Liver (tissue), 8 donors: ENCODE measurements at regions not wholly inside any gene's neighbourhood (a gene's known extent, or its start where the extent isn't known, plus 50 kb on each side); places are given as distances from the start of the nearest gene placed in this dataset.

Experiments used
- DNase-seq: peaks from one replicate; pipeline ENCODE4 v3.0.0-alpha.2; 2017; ENCODE audit warnings: low spot score
- H3K27ac ChIP-seq, 2 donors: one replicate each; pipeline ENCODE4 v1.7.0; 2013; ENCODE audit warnings: inconsistent platforms in 2 of 2, low read length in 2 of 2, control low read depth in 1 of 2, low read depth in 1 of 2, mild to moderate bottlenecking in 1 of 2
- H3K27me3 ChIP-seq, 4 donors: one replicate each; pipeline versions ENCODE4 v1.6.1 to v1.7.0; 2013; ENCODE audit warnings: low read length in 3 of 4, inconsistent platforms in 1 of 4, mild to moderate bottlenecking in 1 of 4, moderate library complexity in 1 of 4; ENCODE audit not compliant: control insufficient read depth in 4 of 4, insufficient read depth in 4 of 4
- H3K36me3 ChIP-seq, 4 donors: one replicate each; pipeline versions ENCODE4 v1.6.1 to v1.7.0; 2013; ENCODE audit warnings: low read length in 3 of 4, mild to moderate bottlenecking in 3 of 4, low read depth in 1 of 4, moderate library complexity in 1 of 4; ENCODE audit not compliant: control insufficient read depth in 4 of 4, insufficient read depth in 3 of 4
- H3K4me1 ChIP-seq, 4 donors: one replicate each; pipeline versions ENCODE4 v1.6.1 to v1.7.0; 2013; ENCODE audit warnings: low read length in 3 of 4, mild to moderate bottlenecking in 3 of 4, moderate library complexity in 1 of 4; ENCODE audit not compliant: control insufficient read depth in 4 of 4, insufficient read depth in 4 of 4
- H3K4me3 ChIP-seq, 3 donors: one replicate each; pipeline versions ENCODE4 v1.6.1 to v1.7.0; 2013; ENCODE audit warnings: low read length in 3 of 3, control low read depth in 1 of 3, low read depth in 1 of 3, mild to moderate bottlenecking in 1 of 3
- H3K9ac ChIP-seq, 2 donors: one replicate each; pipeline ENCODE4 v1.7.0; 2013; ENCODE audit warnings: low read length in 2 of 2, mild to moderate bottlenecking in 2 of 2, moderate library complexity in 2 of 2, control low read depth in 1 of 2, low read depth in 1 of 2
- H3K9me3 ChIP-seq, 4 donors: one replicate each; pipeline versions ENCODE4 v1.6.1 to v1.7.0; 2013; ENCODE audit warnings: low read length in 3 of 4; ENCODE audit not compliant: control insufficient read depth in 4 of 4
- ATF3 ChIP-seq: IDR thresholded peaks from 2 replicates; pipeline ENCODE4 v1.6.1; 2016; ENCODE audit warnings: antibody characterized with exemption
- CTCF ChIP-seq: fragments of 150-350 bp; IDR thresholded peaks from 2 replicates; pipeline ENCODE4 v1.5.1; 2017; ENCODE audit warnings: improper control_type of control experiment, low read depth, low read length; ENCODE audit not compliant: missing input control
- EGR1 ChIP-seq, 2 donors: IDR thresholded peaks; 2 replicates each; pipeline ENCODE4 v1.6.1; 2016 to 2018; ENCODE audit warnings: antibody characterized with exemption in 2 of 2, low read depth in 2 of 2
- FOXA1 ChIP-seq: IDR thresholded peaks from 2 replicates; pipeline ENCODE4 v1.6.1; 2016; ENCODE audit warnings: antibody characterized with exemption
- FOXA2 ChIP-seq: IDR thresholded peaks from 2 replicates; pipeline ENCODE4 v1.6.1; 2016; ENCODE audit warnings: antibody characterized with exemption
- GABPA ChIP-seq, 2 donors: IDR thresholded peaks in 1 of 2; conservative IDR thresholded peaks in 1 of 2; 2 replicates each; pipeline ENCODE4 v1.6.1; 2016; ENCODE audit warnings: antibody characterized with exemption in 2 of 2, mild to moderate bottlenecking in 1 of 2, moderate library complexity in 1 of 2
- HNF4A ChIP-seq, 2 donors: conservative IDR thresholded peaks; 2 replicates each; pipeline ENCODE4 v1.6.1; 2016; ENCODE audit warnings: antibody characterized with exemption in 2 of 2, mild to moderate bottlenecking in 2 of 2
- HNF4G ChIP-seq: IDR thresholded peaks from 2 replicates; pipeline ENCODE4 v1.6.1; 2016; ENCODE audit warnings: antibody characterized with exemption
- JUND ChIP-seq, 2 donors: IDR thresholded peaks; 2 replicates each; pipeline ENCODE4 v1.6.1; 2016; ENCODE audit warnings: antibody characterized with exemption in 2 of 2
- MAX ChIP-seq: IDR thresholded peaks from 2 replicates; pipeline ENCODE4 v1.6.1; 2016; ENCODE audit warnings: antibody characterized with exemption
- NR2F2 ChIP-seq: IDR thresholded peaks from 2 replicates; pipeline ENCODE4 v1.6.1; 2016; ENCODE audit warnings: antibody characterized with exemption
- RAD21 ChIP-seq, 2 donors: IDR thresholded peaks; 2 replicates each; pipeline ENCODE4 v1.6.1; 2016; ENCODE audit warnings: antibody characterized with exemption in 2 of 2, mild to moderate bottlenecking in 2 of 2
- REST ChIP-seq: IDR thresholded peaks from 2 replicates; pipeline ENCODE4 v1.6.1; 2016; ENCODE audit warnings: antibody characterized with exemption, mild to moderate bottlenecking
- RXRA ChIP-seq, 2 donors: IDR thresholded peaks; 2 replicates each; pipeline ENCODE4 v1.6.1; 2017 to 2018; ENCODE audit warnings: antibody characterized with exemption in 2 of 2, mild to moderate bottlenecking in 1 of 2
- SP1 ChIP-seq: IDR thresholded peaks from 2 replicates; pipeline ENCODE4 v1.6.1; 2018; ENCODE audit warnings: antibody characterized with exemption, mild to moderate bottlenecking
- TAF1 ChIP-seq: conservative IDR thresholded peaks from 2 replicates; pipeline ENCODE4 v1.6.1; 2016; ENCODE audit warnings: antibody characterized with exemption, mild to moderate bottlenecking
- YY1 ChIP-seq: IDR thresholded peaks from 2 replicates; pipeline ENCODE4 v1.6.1; 2016; ENCODE audit warnings: antibody characterized with exemption, mild to moderate bottlenecking
- ZBTB33 ChIP-seq: IDR thresholded peaks from 2 replicates; pipeline ENCODE4 v1.6.1; 2016; ENCODE audit warnings: antibody characterized with exemption
- WGBS: extraction: QIAGEN DNeasy Blood & Tissue Kit; methylation state at CpG from one replicate; pipeline ENCODE4 v1.1.7; 2013; 5-methylcytosine and 5-hydroxymethylcytosine counted together
- donor health status: healthy.
- donor health status: healthy.
- donor health status: healthy.
- donor health status: healthy.
- donor health status: healthy.

- no peak overlapping the region for H3K4me3 ChIP-seq
- no peaks in the 10 kb centered on the region for H3K9me3 ChIP-seq
- no peak overlapping the region for H3K9ac ChIP-seq
- no peak for DNase-seq
- TF ChIP-seq TAF1, result no peak
- no peak for TF ChIP-seq ZBTB33
- TF ChIP-seq REST, result no peak
- no peak for TF ChIP-seq GABPA (IDR thresholded peaks at IDR 0.05 in 1 of 2, conservative IDR thresholded peaks at IDR 0.05 in 1 of 2)
- TF ChIP-seq CTCF, result no peak
- TF ChIP-seq NR2F2, result no peak
- TF ChIP-seq RXRA (IDR thresholded peaks at IDR 0.05), result no peak
- no peak for TF ChIP-seq FOXA2
- TF ChIP-seq YY1, result no peak
- no peak for TF ChIP-seq JUND (IDR thresholded peaks at IDR 0.05)
- no peak for TF ChIP-seq HNF4A (conservative IDR thresholded peaks at IDR 0.05)
- TF ChIP-seq MAX, result no peak
- TF ChIP-seq FOXA1, result no peak
- TF ChIP-seq SP1, result no peak
- H3K27ac ChIP-seq, result no peak overlapping the region
- H3K27me3 ChIP-seq, result no peaks in the 10 kb centered on the region
- no peaks in the 10 kb centered on the region for H3K36me3 ChIP-seq
- WGBS, result 75% methylated on average over 6 of the region's 6 CpGs
- H3K4me1 ChIP-seq, result no peaks in the 10 kb centered on the region
Measured at GRCh38 chr12:77130193-77130592, 64.8 kb upstream of the E2F7 start.

- no peaks in the 10 kb centered on the region for H3K9me3 ChIP-seq
- H3K27ac ChIP-seq, result no peak overlapping the region
- H3K4me1 ChIP-seq, result no peaks in the 10 kb centered on the region
- no peaks in the 10 kb centered on the region for H3K36me3 ChIP-seq
- no peak overlapping the region for H3K4me3 ChIP-seq
- WGBS, result 49% methylated on average over 2 of the region's 2 CpGs
- no peak overlapping the region for H3K9ac ChIP-seq
- no peak for DNase-seq
- no peaks in the 10 kb centered on the region for H3K27me3 ChIP-seq
- TF ChIP-seq SP1, result no peak
- no peak for TF ChIP-seq RXRA (IDR thresholded peaks at IDR 0.05)
- no peak for TF ChIP-seq HNF4A (conservative IDR thresholded peaks at IDR 0.05)
- TF ChIP-seq JUND (IDR thresholded peaks at IDR 0.05), result no peak
- no peak for TF ChIP-seq REST
- no peak for TF ChIP-seq EGR1 (IDR thresholded peaks at IDR 0.05; ENCODE audit: low read depth in 2 of 2)
- TF ChIP-seq TAF1, result no peak
- TF ChIP-seq FOXA2, result no peak
- no peak for TF ChIP-seq RAD21 (IDR thresholded peaks at IDR 0.05)
- TF ChIP-seq YY1, result no peak
- no peak for TF ChIP-seq FOXA1
- no peak for TF ChIP-seq MAX
- no peak for TF ChIP-seq ATF3
- no peak for TF ChIP-seq ZBTB33
- TF ChIP-seq HNF4G, result no peak
Measured at GRCh38 chr12:77124767-77125166, 59.4 kb upstream of the E2F7 start.
